ENCODE measurements at regions not wholly inside any gene's neighbourhood (a gene's known extent, or its start where the extent isn't known, plus 50 kb on each side); places are given as distances from the start of the nearest gene placed in this dataset.

- no peaks in the 10 kb centered on the region for H3F3A ChIP-seq (replicated peaks; ENCODE audit: insufficient read depth)
- H3K4me3 ChIP-seq (ENCODE audit: low read depth in 2 of 2, low read length in 1 of 2) = no peak overlapping the region
- H3K27ac ChIP-seq (ENCODE audit: low read depth in 2 of 2, low read length in 1 of 2) = no peak overlapping the region
- no peaks in the 10 kb centered on the region for H3K27me3 ChIP-seq (ENCODE audit: insufficient read depth)
- H3K9ac ChIP-seq = no peak overlapping the region
- no peaks in the 10 kb centered on the region for H3K4me1 ChIP-seq (ENCODE audit: control insufficient read depth in 1 of 2, insufficient read depth in 2 of 2, low read depth in 1 of 2, low read length in 1 of 2)
- no peak overlapping the region for H3K4me2 ChIP-seq
- 88% methylated on average over 1 of the region's 1 CpG for WGBS (ENCODE audit: low lambda C conversion rate)
- TF ChIP-seq FOSL2 (IDR thresholded peaks at IDR 0.05; ENCODE audit: borderline replicate concordance, low read depth) = no peak
- no peak for TF ChIP-seq POLR2AphosphoS5 (IDR thresholded peaks at IDR 0.05; ENCODE audit: low read depth, low read length)
- no peak for TF ChIP-seq MXI1 (IDR thresholded peaks at IDR 0.05; ENCODE audit: low read depth, low read length)
- H3K36me3 ChIP-seq (replicated peaks in 1 of 2; ENCODE audit: control insufficient read depth in 1 of 2, insufficient read depth in 2 of 2, low read length in 1 of 2) = no peaks in the 10 kb centered on the region
- H3K9me2 ChIP-seq = no peaks in the 10 kb centered on the region
- no peak overlapping the region for H2AFZ ChIP-seq (ENCODE audit: low read depth)
- H3K9me3 ChIP-seq = no peaks in the 10 kb centered on the region
- DNase-seq = no peak
- H4K20me1 ChIP-seq (ENCODE audit: insufficient read depth) = no peaks in the 10 kb centered on the region
- H3K79me2 ChIP-seq (ENCODE audit: insufficient read depth) = no peaks in the 10 kb centered on the region
- CTCF ChIA-PET = no interaction called here
- POLR2A ChIA-PET = no interaction called here
Observed at GRCh38 chr4:95714571-95714970, 125.3 kb upstream of the PDHA2 start.

DNA sequence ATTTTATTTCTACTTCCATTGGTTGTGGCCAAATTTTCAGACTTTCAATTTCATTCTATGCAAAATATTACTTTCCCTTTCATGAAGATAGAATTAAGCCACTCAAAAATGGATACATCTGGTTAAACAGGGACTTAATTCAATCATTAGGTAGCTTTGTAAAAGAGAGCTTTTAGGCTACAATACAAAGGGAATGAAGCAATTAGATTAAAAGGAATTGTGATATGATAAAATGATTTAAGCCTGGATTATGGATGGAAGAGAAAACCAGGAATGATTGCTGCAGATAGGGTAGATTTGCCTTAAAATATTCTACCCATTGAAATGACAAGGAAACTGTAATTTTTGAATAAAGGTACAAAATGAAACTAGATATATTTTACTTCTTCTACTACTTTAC, 134.6 kb upstream of the PDHA2 start:
- Histone ChIP-seq H3K36me3 (replicated peaks in 1 of 2; ENCODE audit: control insufficient read depth in 1 of 2, insufficient read depth in 2 of 2, low read length in 1 of 2) (no peaks in the 10 kb centered on the region), H3K9me3 (no peaks in the 10 kb centered on the region), H3K4me1 (ENCODE audit: control insufficient read depth in 1 of 2, insufficient read depth in 2 of 2, low read depth in 1 of 2, low read length in 1 of 2) (peaks cover 0 to 3% of the 10 kb centered on the region in 2 experiments; a peak in 2 of 4 replicates), H3K27ac (ENCODE audit: low read depth in 2 of 2, low read length in 1 of 2) (peak overlapping the region in 1 of 2 experiments; percentile 70; a peak in 1 of 4 replicates), H3F3A (replicated peaks; ENCODE audit: insufficient read depth) (no peaks in the 10 kb centered on the region), H3K9me2 (no peaks in the 10 kb centered on the region), H4K20me1 (ENCODE audit: insufficient read depth) (no peaks in the 10 kb centered on the region), H3K79me2 (ENCODE audit: insufficient read depth) (no peaks in the 10 kb centered on the region), H3K4me2 (no peak overlapping the region), H3K4me3 (ENCODE audit: low read depth in 2 of 2, low read length in 1 of 2) (no peak overlapping the region), H2AFZ (ENCODE audit: low read depth) (no peak overlapping the region), H3K27me3 (ENCODE audit: insufficient read depth) (no peaks in the 10 kb centered on the region), H3K9ac (no peak overlapping the region)
- ChIA-PET CTCF (no interaction called here), POLR2A (interaction anchor here (1.5 kb wide), 1 partner anchor 157 kb away, joined by 3 read pairs; the partner anchor contains the start of gene UNC5C)
- peak; percentile 6 for DNase-seq
- peak in 1 of 2 experiments; percentile 81; a peak in 2 of 4 replicates for TF ChIP-seq EP300 (IDR thresholded peaks at IDR 0.05; ENCODE audit: borderline replicate concordance in 1 of 2, low read depth in 1 of 2, low read length in 1 of 2)
- TF ChIP-seq YY1 (IDR thresholded peaks at IDR 0.05; ENCODE audit: low read depth) = no peak
- 0 out of 2 replicates have a peak, but pooled peaks have one; percentile 13 for TF ChIP-seq TCF12 (IDR thresholded peaks at IDR 0.05)
- TF ChIP-seq USF1 (IDR thresholded peaks at IDR 0.05; ENCODE audit: borderline replicate concordance, low read depth) = no peak
- TF ChIP-seq GABPA (IDR thresholded peaks at IDR 0.05; ENCODE audit: low read depth) = no peak
- TF ChIP-seq MEF2A (IDR thresholded peaks at IDR 0.05; ENCODE audit: borderline replicate concordance, low read depth) = no peak
- no peak for TF ChIP-seq SIN3A (IDR thresholded peaks at IDR 0.05; ENCODE audit: borderline replicate concordance, low read depth, low read length)
- TF ChIP-seq FOXM1 (IDR thresholded peaks at IDR 0.05; ENCODE audit: low read depth) = no peak
- peak; percentile 75 for TF ChIP-seq GATA2 (CRISPR knock-in tag; IDR thresholded peaks at IDR 0.05)
- TF ChIP-seq TEAD4 (IDR thresholded peaks at IDR 0.05; ENCODE audit: borderline replicate concordance, insufficient read depth) = peak; percentile 45; the same call in 1 of the 2 replicates
- TF ChIP-seq RXRA (IDR thresholded peaks at IDR 0.05; ENCODE audit: borderline replicate concordance, low read depth) = no peak
- TF ChIP-seq SMC3 (IDR thresholded peaks at IDR 0.05; ENCODE audit: low read depth, low read length) = no peak
- no peak for TF ChIP-seq POLR2AphosphoS5 (IDR thresholded peaks at IDR 0.05; ENCODE audit: low read depth, low read length)
- TF ChIP-seq CHD2 (IDR thresholded peaks at IDR 0.05; ENCODE audit: low read length, partially characterized antibody) = peak; percentile 47
- TF ChIP-seq, protein P1, sequence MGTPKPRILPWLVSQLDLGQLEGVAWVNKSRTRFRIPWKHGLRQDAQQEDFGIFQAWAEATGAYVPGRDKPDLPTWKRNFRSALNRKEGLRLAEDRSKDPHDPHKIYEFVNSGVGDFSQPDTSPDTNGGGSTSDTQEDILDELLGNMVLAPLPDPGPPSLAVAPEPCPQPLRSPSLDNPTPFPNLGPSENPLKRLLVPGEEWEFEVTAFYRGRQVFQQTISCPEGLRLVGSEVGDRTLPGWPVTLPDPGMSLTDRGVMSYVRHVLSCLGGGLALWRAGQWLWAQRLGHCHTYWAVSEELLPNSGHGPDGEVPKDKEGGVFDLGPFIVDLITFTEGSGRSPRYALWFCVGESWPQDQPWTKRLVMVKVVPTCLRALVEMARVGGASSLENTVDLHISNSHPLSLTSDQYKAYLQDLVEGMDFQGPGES (IDR thresholded peaks at IDR 0.05; ENCODE audit: low read depth, low read length) = no peak
- TF ChIP-seq RCOR1 (IDR thresholded peaks at IDR 0.05; ENCODE audit: low read length) = peak; percentile 80

Data from SK-N-SH (cell line).